GM08714 (cell line): ENCODE measurements at regions not wholly inside any gene's neighbourhood (a gene's known extent, or its start where the extent isn't known, plus 50 kb on each side); places are given as distances from the start of the nearest gene placed in this dataset.

ENCODE experiments used
- H3K4me3 ChIP-seq: fragments of 200-500 bp; sonication (Bioruptor generic); 2 replicates; pipeline ENCODE4 v1.5.1; 2014; ENCODE audit warnings: mild to moderate bottlenecking, low read length, inconsistent platforms
- ZNF274 ChIP-seq: IDR thresholded peaks from 2 replicates; pipeline ENCODE4 v1.6.1; 2012; ENCODE audit warnings: mild to moderate bottlenecking, low read depth, low read length

GRCh38 chr1:106699433-106699832 lies 357.0 kb upstream of the PRMT6 start:
- no peak overlapping the region for H3K4me3 ChIP-seq
- TF ChIP-seq ZNF274, result no peak

- no peak overlapping the region for H3K4me3 ChIP-seq
- no peak for TF ChIP-seq ZNF274
Observed at GRCh38 chr1:106700211-106700610, 356.3 kb upstream of the PRMT6 start.

GRCh38 chr1:106705971-106706370 lies 350.5 kb upstream of the PRMT6 start:
- no peak for TF ChIP-seq ZNF274
- H3K4me3 ChIP-seq, result no peak overlapping the region

GRCh38 chr1:106717591-106717990 lies 338.9 kb upstream of the PRMT6 start:
- no peak overlapping the region for H3K4me3 ChIP-seq
- no peak for TF ChIP-seq ZNF274

- TF ChIP-seq ZNF274, result no peak
Observed at GRCh38 chr1:106721790-106722189, 334.7 kb upstream of the PRMT6 start.

GRCh38 chr1:106722466-106722865 lies 334.0 kb upstream of the PRMT6 start:
- no peak overlapping the region for H3K4me3 ChIP-seq
- no peak for TF ChIP-seq ZNF274

More at GRCh38 chr1:106721790-106722189, 334.7 kb upstream of the PRMT6 start:
- no peak overlapping the region for H3K4me3 ChIP-seq

- no peak overlapping the region for H3K4me3 ChIP-seq
- TF ChIP-seq ZNF274, result no peak
Observed at GRCh38 chr1:106727171-106727570, 329.3 kb upstream of the PRMT6 start.

GRCh38 chr1:106746448-106747085 lies 309.9 kb upstream of the PRMT6 start:
- no peak overlapping the region for H3K4me3 ChIP-seq
- TF ChIP-seq ZNF274, result no peak

- no peak for TF ChIP-seq ZNF274
- H3K4me3 ChIP-seq, result no peak overlapping the region
Observed at GRCh38 chr1:106747232-106747631, 309.2 kb upstream of the PRMT6 start.

- TF ChIP-seq ZNF274, result no peak
- no peak overlapping the region for H3K4me3 ChIP-seq
Observed at GRCh38 chr1:106747791-106748190, 308.7 kb upstream of the PRMT6 start.

- H3K4me3 ChIP-seq, result no peak overlapping the region
- no peak for TF ChIP-seq ZNF274
Observed at GRCh38 chr1:106748606-106749005, 307.9 kb upstream of the PRMT6 start.

- H3K4me3 ChIP-seq, result no peak overlapping the region
- TF ChIP-seq ZNF274, result no peak
Observed at GRCh38 chr1:106749491-106749890, 307.0 kb upstream of the PRMT6 start.

- TF ChIP-seq ZNF274, result no peak
- H3K4me3 ChIP-seq, result no peak overlapping the region
Observed at GRCh38 chr1:106749906-106750305, 306.6 kb upstream of the PRMT6 start.

- no peak overlapping the region for H3K4me3 ChIP-seq
- no peak for TF ChIP-seq ZNF274
Observed at GRCh38 chr1:106751002-106751401, 305.5 kb upstream of the PRMT6 start.

GRCh38 chr1:106753066-106753465 lies 303.4 kb upstream of the PRMT6 start:
- no peak overlapping the region for H3K4me3 ChIP-seq
- TF ChIP-seq ZNF274, result no peak

GRCh38 chr1:106754957-106755356 lies 301.5 kb upstream of the PRMT6 start:
- H3K4me3 ChIP-seq, result no peak overlapping the region
- TF ChIP-seq ZNF274, result no peak
